NCI-H226 (cell line): ENCODE measurements at regions not wholly inside any gene's neighbourhood (a gene's known extent, or its start where the extent isn't known, plus 50 kb on each side); places are given as distances from the start of the nearest gene placed in this dataset.
"Not testable (repeated sequence)": the region's sequence is repeated elsewhere in the genome, so short reads cannot be mapped to it uniquely, and the experiment has no call there.

ENCODE experiments used
- DNase-seq: peaks from one replicate; pipeline ENCODE4 v3.0.0-alpha.2; 2015

- DNase-seq, result no peak
Measured at GRCh38 chr2:166727095-166727494, 161.2 kb upstream of the XIRP2 start.

- DNase-seq, result no peak
Measured at GRCh38 chr2:166725927-166726924, 162.1 kb upstream of the XIRP2 start.

GRCh38 chr2:166716968-166717367, 171.3 kb upstream of the XIRP2 start:
- no peak for DNase-seq

- DNase-seq, result no peak
Measured at GRCh38 chr2:166700079-166700478, 188.2 kb upstream of the XIRP2 start.

GRCh38 chr2:166695154-166695553, 193.1 kb upstream of the XIRP2 start:
- DNase-seq, result no peak

- DNase-seq, result not testable (repeated sequence)
Measured at GRCh38 chr2:166686057-166686456, 192.0 kb upstream of the SCN7A start.

- no peak for DNase-seq
Measured at GRCh38 chr2:166677996-166678395, 183.9 kb upstream of the SCN7A start.

GRCh38 chr2:166676716-166677115, 182.7 kb upstream of the SCN7A start:
- DNase-seq, result no peak

- DNase-seq, result peak; percentile 63
Measured at GRCh38 chr2:166675553-166675952, 181.5 kb upstream of the SCN7A start.

GRCh38 chr2:166673986-166674385, 179.9 kb upstream of the SCN7A start:
- DNase-seq, result no peak

- DNase-seq, result no peak
Measured at GRCh38 chr2:166671801-166672200, 177.8 kb upstream of the SCN7A start.

GRCh38 chr2:166671235-166671634, 177.2 kb upstream of the SCN7A start:
- DNase-seq, result no peak

- DNase-seq, result peak; percentile 78
Measured at GRCh38 chr2:166665991-166666940, 172.2 kb upstream of the SCN7A start.

- DNase-seq, result no peak
Measured at GRCh38 chr2:166661824-166662223, 167.8 kb upstream of the SCN7A start.

GRCh38 chr2:166661391-166661790, 167.3 kb upstream of the SCN7A start:
- no peak for DNase-seq

GRCh38 chr2:166658901-166659300, 164.9 kb upstream of the SCN7A start:
- no peak for DNase-seq

GRCh38 chr2:166653185-166653813, 159.2 kb upstream of the SCN7A start:
- peak; percentile 75 for DNase-seq

GRCh38 chr2:166651991-166652390, 157.9 kb upstream of the SCN7A start:
- no peak for DNase-seq

- peak; percentile 64 for DNase-seq
Measured at GRCh38 chr2:166651080-166651675, 157.1 kb upstream of the SCN7A start.

GRCh38 chr2:166647935-166648334, 153.9 kb upstream of the SCN7A start:
- no peak for DNase-seq

- no peak for DNase-seq
Measured at GRCh38 chr2:166643980-166644379, 149.9 kb upstream of the SCN7A start.

GRCh38 chr2:166641516-166641915, 147.5 kb upstream of the SCN7A start:
- not testable (repeated sequence) for DNase-seq
